ENCODE measurements at regions not wholly inside any gene's neighbourhood (a gene's known extent, or its start where the extent isn't known, plus 50 kb on each side); places are given as distances from the start of the nearest gene placed in this dataset.

- H3K27ac ChIP-seq (replicated peaks; ENCODE audit: low read length), result no peak overlapping the region
- H3K79me1 ChIP-seq (ENCODE audit: low read depth, low read length), result no peaks in the 10 kb centered on the region
- no peak overlapping the region for H3K4me3 ChIP-seq (ENCODE audit: low read length in 2 of 2)
- H3K4ac ChIP-seq (ENCODE audit: low read length), result no peak overlapping the region
- no CpG with 5 or more reads among the region's 6 CpGs for WGBS, 2 donors (ENCODE audit: extremely low coverage in 2 of 2, insufficient read length in 2 of 2, insufficient replicate concordance in 1 of 2)
- H3K4me1 ChIP-seq (ENCODE audit: control insufficient read depth in 2 of 2, insufficient read depth in 1 of 2, low read depth in 1 of 2, low read length in 2 of 2), result peaks cover 0 to 1% of the 10 kb centered on the region in 2 donors
- peaks cover 0 to 4% (median 0%) of the 10 kb centered on the region in 3 experiments for H3K27me3 ChIP-seq (ENCODE audit: control insufficient read depth in 3 of 3, insufficient read depth in 3 of 3, low read depth in 1 of 3, low read length in 3 of 3)
- H2BK15ac ChIP-seq (ENCODE audit: low read length), result no peak overlapping the region
- no peak overlapping the region for H3K14ac ChIP-seq (ENCODE audit: low read length)
- no peaks in the 10 kb centered on the region for H3K36me3 ChIP-seq (replicated peaks in 1 of 2; ENCODE audit: control insufficient read depth in 2 of 2, insufficient read depth in 2 of 2, low read length in 2 of 2)
- no peak overlapping the region for H2BK12ac ChIP-seq (ENCODE audit: low read length)
- peaks cover 0 to 2% of the 10 kb centered on the region in 2 donors for H3K9me3 ChIP-seq (replicated peaks in 1 of 2; ENCODE audit: control insufficient read depth in 2 of 2, insufficient read depth in 1 of 2, low read depth in 1 of 2, low read length in 2 of 2)
- H4K8ac ChIP-seq (ENCODE audit: low read depth, low read length), result no peak overlapping the region
- no peak overlapping the region for H2AFZ ChIP-seq (ENCODE audit: low read length)
- no peak overlapping the region for H2AK5ac ChIP-seq (ENCODE audit: low read depth, low read length)
- DNase-seq (ENCODE audit: low spot score), result no peak
- H2BK5ac ChIP-seq (ENCODE audit: low read length), result no peak overlapping the region
- H3K9ac ChIP-seq (ENCODE audit: low read depth, low read length, poor library complexity), result no peak overlapping the region
- no peak overlapping the region for H3K23ac ChIP-seq (ENCODE audit: low read depth, low read length, poor library complexity)
- H3K4me2 ChIP-seq (ENCODE audit: insufficient read depth, low read length, poor library complexity, severe bottlenecking), result no peak overlapping the region
- no peak overlapping the region for H4K91ac ChIP-seq (ENCODE audit: low read depth, low read length, poor library complexity)
- no peak overlapping the region for H2BK120ac ChIP-seq (ENCODE audit: low read depth, low read length)
- no peak overlapping the region for H3K18ac ChIP-seq (ENCODE audit: low read length)
Observed at GRCh38 chr10:113430634-113431397, 122.0 kb upstream of the HABP2 start.

GRCh38 chr10:113431398-113432160 is 121.3 kb upstream of the HABP2 start:
- peaks cover 0 to 7% (median 0%) of the 10 kb centered on the region in 3 experiments for H3K27me3 ChIP-seq (ENCODE audit: control insufficient read depth in 3 of 3, insufficient read depth in 3 of 3, low read depth in 1 of 3, low read length in 3 of 3)
- no CpG with 5 or more reads among the region's 16 CpGs for WGBS, 2 donors (ENCODE audit: extremely low coverage in 2 of 2, insufficient read length in 2 of 2, insufficient replicate concordance in 1 of 2)
- no peaks in the 10 kb centered on the region for H3K79me1 ChIP-seq (ENCODE audit: low read depth, low read length)
- H2BK15ac ChIP-seq (ENCODE audit: low read length), result no peak overlapping the region
- H4K91ac ChIP-seq (ENCODE audit: low read depth, low read length, poor library complexity), result no peak overlapping the region
- no peak overlapping the region for H3K4me3 ChIP-seq (ENCODE audit: low read length in 2 of 2)
- no peaks in the 10 kb centered on the region for H3K36me3 ChIP-seq (replicated peaks in 1 of 2; ENCODE audit: control insufficient read depth in 2 of 2, insufficient read depth in 2 of 2, low read length in 2 of 2)
- H4K8ac ChIP-seq (ENCODE audit: low read depth, low read length), result no peak overlapping the region
- H2AK5ac ChIP-seq (ENCODE audit: low read depth, low read length), result no peak overlapping the region
- H3K4me2 ChIP-seq (ENCODE audit: insufficient read depth, low read length, poor library complexity, severe bottlenecking), result no peak overlapping the region
- no peak overlapping the region for H2BK12ac ChIP-seq (ENCODE audit: low read length)
- no peak overlapping the region for H3K14ac ChIP-seq (ENCODE audit: low read length)
- H3K4ac ChIP-seq (ENCODE audit: low read length), result no peak overlapping the region
- H3K18ac ChIP-seq (ENCODE audit: low read length), result no peak overlapping the region
- H3K4me1 ChIP-seq (ENCODE audit: control insufficient read depth in 2 of 2, insufficient read depth in 1 of 2, low read depth in 1 of 2, low read length in 2 of 2), result peaks cover 0 to 1% of the 10 kb centered on the region in 2 donors
- H3K9me3 ChIP-seq (replicated peaks in 1 of 2; ENCODE audit: control insufficient read depth in 2 of 2, insufficient read depth in 1 of 2, low read depth in 1 of 2, low read length in 2 of 2), result peaks cover 0 to 2% of the 10 kb centered on the region in 2 donors
- no peak overlapping the region for H3K9ac ChIP-seq (ENCODE audit: low read depth, low read length, poor library complexity)
- no peak for DNase-seq (ENCODE audit: low spot score)
- no peak overlapping the region for H3K27ac ChIP-seq (replicated peaks; ENCODE audit: low read length)
- no peak overlapping the region for H2BK120ac ChIP-seq (ENCODE audit: low read depth, low read length)
- no peak overlapping the region for H2AFZ ChIP-seq (ENCODE audit: low read length)
- no peak overlapping the region for H2BK5ac ChIP-seq (ENCODE audit: low read length)
- H3K23ac ChIP-seq (ENCODE audit: low read depth, low read length, poor library complexity), result no peak overlapping the region

GRCh38 chr10:113433711-113434110 is 119.1 kb upstream of the HABP2 start:
- Histone ChIP-seq H3K4me3 (ENCODE audit: low read length in 2 of 2) (no peak overlapping the region), H2BK5ac (ENCODE audit: low read length) (no peak overlapping the region), H3K23ac (ENCODE audit: low read depth, low read length, poor library complexity) (no peak overlapping the region), H3K27me3 (ENCODE audit: control insufficient read depth in 3 of 3, insufficient read depth in 3 of 3, low read depth in 1 of 3, low read length in 3 of 3) (peaks cover 0 to 7% (median 0%) of the 10 kb centered on the region in 3 experiments), H3K14ac (ENCODE audit: low read length) (no peak overlapping the region), H3K36me3 (replicated peaks in 1 of 2; ENCODE audit: control insufficient read depth in 2 of 2, insufficient read depth in 2 of 2, low read length in 2 of 2) (no peaks in the 10 kb centered on the region), H2BK120ac (ENCODE audit: low read depth, low read length) (no peak overlapping the region), H3K18ac (ENCODE audit: low read length) (no peak overlapping the region), H3K4me1 (ENCODE audit: control insufficient read depth in 2 of 2, insufficient read depth in 1 of 2, low read depth in 1 of 2, low read length in 2 of 2) (peaks cover 0 to 1% of the 10 kb centered on the region in 2 donors), H3K9ac (ENCODE audit: low read depth, low read length, poor library complexity) (no peak overlapping the region), H3K4ac (ENCODE audit: low read length) (no peak overlapping the region), H3K4me2 (ENCODE audit: insufficient read depth, low read length, poor library complexity, severe bottlenecking) (no peak overlapping the region), H3K27ac (replicated peaks; ENCODE audit: low read length) (no peak overlapping the region), H2BK15ac (ENCODE audit: low read length) (no peak overlapping the region), H2AK5ac (ENCODE audit: low read depth, low read length) (no peak overlapping the region), H3K9me3 (replicated peaks in 1 of 2; ENCODE audit: control insufficient read depth in 2 of 2, insufficient read depth in 1 of 2, low read depth in 1 of 2, low read length in 2 of 2) (peaks cover 0 to 2% of the 10 kb centered on the region in 2 donors), H3K79me1 (ENCODE audit: low read depth, low read length) (no peaks in the 10 kb centered on the region), H4K8ac (ENCODE audit: low read depth, low read length) (no peak overlapping the region), H2AFZ (ENCODE audit: low read length) (no peak overlapping the region), H2BK12ac (ENCODE audit: low read length) (no peak overlapping the region), H4K91ac (ENCODE audit: low read depth, low read length, poor library complexity) (no peak overlapping the region)
- DNase-seq (ENCODE audit: low spot score), result no peak
- WGBS, 2 donors (ENCODE audit: extremely low coverage in 2 of 2, insufficient read length in 2 of 2, insufficient replicate concordance in 1 of 2), result no CpG with 5 or more reads among the region's 2 CpGs

- no peak overlapping the region for H3K27ac ChIP-seq (replicated peaks; ENCODE audit: low read length)
- H3K4ac ChIP-seq (ENCODE audit: low read length), result no peak overlapping the region
- H3K4me2 ChIP-seq (ENCODE audit: insufficient read depth, low read length, poor library complexity, severe bottlenecking), result no peak overlapping the region
- peaks cover 0 to 2% of the 10 kb centered on the region in 2 donors for H3K9me3 ChIP-seq (replicated peaks in 1 of 2; ENCODE audit: control insufficient read depth in 2 of 2, insufficient read depth in 1 of 2, low read depth in 1 of 2, low read length in 2 of 2)
- H2BK15ac ChIP-seq (ENCODE audit: low read length), result no peak overlapping the region
- no peak overlapping the region for H3K23ac ChIP-seq (ENCODE audit: low read depth, low read length, poor library complexity)
- no peaks in the 10 kb centered on the region for H3K79me1 ChIP-seq (ENCODE audit: low read depth, low read length)
- H2BK120ac ChIP-seq (ENCODE audit: low read depth, low read length), result no peak overlapping the region
- no peak overlapping the region for H2AFZ ChIP-seq (ENCODE audit: low read length)
- no CpG with 5 or more reads among the region's 3 CpGs for WGBS, 2 donors (ENCODE audit: extremely low coverage in 2 of 2, insufficient read length in 2 of 2, insufficient replicate concordance in 1 of 2)
- H3K4me1 ChIP-seq (ENCODE audit: control insufficient read depth in 2 of 2, insufficient read depth in 1 of 2, low read depth in 1 of 2, low read length in 2 of 2), result peaks cover 0 to 1% of the 10 kb centered on the region in 2 donors
- H3K18ac ChIP-seq (ENCODE audit: low read length), result no peak overlapping the region
- no peak overlapping the region for H2AK5ac ChIP-seq (ENCODE audit: low read depth, low read length)
- H3K27me3 ChIP-seq (ENCODE audit: control insufficient read depth in 3 of 3, insufficient read depth in 3 of 3, low read depth in 1 of 3, low read length in 3 of 3), result peaks cover 0 to 7% (median 0%) of the 10 kb centered on the region in 3 experiments
- no peak overlapping the region for H4K91ac ChIP-seq (ENCODE audit: low read depth, low read length, poor library complexity)
- H3K4me3 ChIP-seq (ENCODE audit: low read length in 2 of 2), result no peak overlapping the region
- no peak overlapping the region for H2BK12ac ChIP-seq (ENCODE audit: low read length)
- H3K9ac ChIP-seq (ENCODE audit: low read depth, low read length, poor library complexity), result no peak overlapping the region
- H3K14ac ChIP-seq (ENCODE audit: low read length), result no peak overlapping the region
- no peak overlapping the region for H2BK5ac ChIP-seq (ENCODE audit: low read length)
- DNase-seq (ENCODE audit: low spot score), result no peak
- no peak overlapping the region for H4K8ac ChIP-seq (ENCODE audit: low read depth, low read length)
- no peaks in the 10 kb centered on the region for H3K36me3 ChIP-seq (replicated peaks in 1 of 2; ENCODE audit: control insufficient read depth in 2 of 2, insufficient read depth in 2 of 2, low read length in 2 of 2)
Observed at GRCh38 chr10:113434315-113434714, 118.5 kb upstream of the HABP2 start.

Data from neuronal stem cell (in vitro differentiated cells).